H1 (cell line): ENCODE measurements at regions not wholly inside any gene's neighbourhood (a gene's known extent, or its start where the extent isn't known, plus 50 kb on each side); places are given as distances from the start of the nearest gene placed in this dataset.

Experiments
- CTCF ChIA-PET: fragments of 300-600 bp; sonication (Branson Sonifier 250); formaldehyde crosslinking; loops from one replicate; lab custom pipeline; 2021; ENCODE audit not compliant: partially characterized antibody; lab: Charles Lee
- POLR2A ChIA-PET: fragments of 300-600 bp; sonication (Branson Sonifier 250); formaldehyde crosslinking; loops from one replicate; lab custom pipeline; 2021; ENCODE audit warnings: inconsistent platforms; ENCODE audit not compliant: partially characterized antibody; lab: Charles Lee
- DNase-seq, 2 experiments: peaks; one replicate each; pipeline versions ENCODE4 v3.0.0 to v3.0.0-alpha.2; 2010 to 2022; ENCODE audit warnings: low spot score in 2 of 2, low read depth in 1 of 2, mixed read lengths in 1 of 2
- FAIRE-seq: peaks from 2 replicates; lab custom pipeline; 2011; peaks lifted over from hg19 to GRCh38; lab: Jason Lieb, UNC
- H2AFZ ChIP-seq: 2 replicates; pipeline ENCODE4 v1.8.1; 2012; ENCODE audit warnings: low read length, inconsistent platforms
- H2AK5ac ChIP-seq: 2 replicates; pipeline ENCODE4 v1.6.1; 2013; ENCODE audit warnings: low read depth, low read length
- H2BK120ac ChIP-seq: replicated peaks from 2 replicates; pipeline ENCODE3; 2013; ENCODE audit warnings: low read depth, low read length, inconsistent platforms
- H2BK12ac ChIP-seq: 2 replicates; pipeline ENCODE4 v1.6.1; 2013; ENCODE audit warnings: low read depth, low read length
- H2BK15ac ChIP-seq: 2 replicates; pipeline ENCODE4 v1.6.1; 2013; ENCODE audit warnings: low read length
- H2BK20ac ChIP-seq: 2 replicates; pipeline ENCODE4 v1.6.1; 2013; ENCODE audit warnings: low read length
- H2BK5ac ChIP-seq: 2 replicates; pipeline ENCODE4 v1.6.1; 2013; ENCODE audit warnings: low read depth, low read length
- H3K14ac ChIP-seq: 2 replicates; pipeline ENCODE4 v1.6.1; 2013; ENCODE audit warnings: inconsistent platforms; ENCODE audit not compliant: insufficient read length
- H3K18ac ChIP-seq: 2 replicates; pipeline ENCODE4 v1.6.1; 2013; ENCODE audit warnings: low read length; ENCODE audit errors: extremely low read depth
- H3K23ac ChIP-seq: 2 replicates; pipeline ENCODE4 v1.6.1; 2013; ENCODE audit warnings: inconsistent platforms; ENCODE audit not compliant: insufficient read length
- H3K23me2 ChIP-seq: 2 replicates; pipeline ENCODE4 v1.6.1; 2013; ENCODE audit warnings: low read depth, low read length
- H3K27ac ChIP-seq: 2 replicates; pipeline ENCODE4 v1.6.1; 2011; ENCODE audit warnings: low read depth, low read length, inconsistent platforms
- H3K27me3 ChIP-seq, 4 experiments: replicated peaks in 1 of 4; 1 replicate in 1 of 4; 2 replicates in 3 of 4; pipeline versions ENCODE4 v1.6.1 to v1.8.1; 2011 to 2013; ENCODE audit warnings: low read length in 3 of 4, mild to moderate bottlenecking in 3 of 4, inconsistent platforms in 2 of 4, mixed read lengths in 2 of 4, moderate library complexity in 1 of 4; ENCODE audit not compliant: control insufficient read depth in 3 of 4, insufficient read depth in 3 of 4; ENCODE audit errors: extremely low read depth in 1 of 4
- H3K36me3 ChIP-seq, 4 experiments: 2 replicates each; pipeline versions ENCODE4 v1.6.1 to v1.8.1; 2011 to 2013; ENCODE audit warnings: mild to moderate bottlenecking in 4 of 4, low read length in 3 of 4, moderate library complexity in 2 of 4, control low read depth in 1 of 4, inconsistent platforms in 1 of 4; ENCODE audit not compliant: insufficient read depth in 4 of 4, control insufficient read depth in 2 of 4
- H3K4ac ChIP-seq: replicated peaks from 2 replicates; pipeline ENCODE3; 2013; ENCODE audit warnings: low read length, low read depth, mixed read lengths, inconsistent platforms; ENCODE audit not compliant: insufficient read length
- H3K4me1 ChIP-seq, 4 experiments: replicated peaks in 1 of 4; 1 replicate in 1 of 4; 2 replicates in 3 of 4; pipeline versions ENCODE4 v1.6.1 to v1.8.1; 2011 to 2013; ENCODE audit warnings: low read length in 3 of 4, inconsistent platforms in 2 of 4, mixed read lengths in 1 of 4; ENCODE audit not compliant: insufficient read depth in 4 of 4, control insufficient read depth in 3 of 4
- H3K4me2 ChIP-seq, 2 experiments: 2 replicates each; pipeline versions ENCODE4 v1.6.1 to v1.8.1; 2011 to 2013; ENCODE audit warnings: low read depth in 2 of 2, low read length in 2 of 2, control low read depth in 1 of 2, inconsistent platforms in 1 of 2, mild to moderate bottlenecking in 1 of 2; ENCODE audit not compliant: insufficient read depth in 1 of 2
- H3K4me3 ChIP-seq, 4 experiments: fragments of 200-600, 300-600 bp in 1 of 4; sonication (generic), shearing (Covaris generic), sonication (Bioruptor Twin) in 1 of 4; 2 replicates each; pipeline versions ENCODE4 v1.5.1 to v1.8.1; 2011 to 2016; ENCODE audit warnings: low read length in 4 of 4, low read depth in 3 of 4, control low read depth in 2 of 4, inconsistent platforms in 2 of 4, mild to moderate bottlenecking in 2 of 4, mixed read lengths in 1 of 4, moderate library complexity in 1 of 4; ENCODE audit not compliant: insufficient read depth in 2 of 4; ENCODE audit errors: extremely low read depth in 1 of 4
- H3K56ac ChIP-seq: replicated peaks from 2 replicates; pipeline ENCODE3; 2013; ENCODE audit warnings: low read depth, mild to moderate bottlenecking, mixed read lengths, low read length, inconsistent platforms; ENCODE audit not compliant: insufficient read length
- H3K79me1 ChIP-seq: 2 replicates; pipeline ENCODE4 v1.6.1; 2013; ENCODE audit warnings: low read depth, low read length, control low read depth
- H3K79me2 ChIP-seq, 2 experiments: 2 replicates each; pipeline versions ENCODE4 v1.6.1 to v1.8.1; 2012 to 2013; ENCODE audit warnings: low read length in 2 of 2, mild to moderate bottlenecking in 2 of 2, inconsistent platforms in 1 of 2; ENCODE audit not compliant: insufficient read depth in 2 of 2, control insufficient read depth in 1 of 2
- H3K9ac ChIP-seq, 4 experiments: replicated peaks in 1 of 4; 1 replicate in 1 of 4; 2 replicates in 3 of 4; pipeline versions ENCODE4 v1.6.1 to v1.8.1; 2011 to 2013; ENCODE audit warnings: low read depth in 3 of 4, low read length in 3 of 4, control low read depth in 2 of 4, mild to moderate bottlenecking in 2 of 4, moderate library complexity in 2 of 4, inconsistent platforms in 1 of 4; ENCODE audit errors: extremely low read depth in 1 of 4
- H3K9me3 ChIP-seq, 2 experiments: 2 replicates each; pipeline versions ENCODE4 v1.6.1 to v1.8.1; 2012 to 2013; ENCODE audit warnings: mild to moderate bottlenecking in 2 of 2, moderate library complexity in 2 of 2, control low read depth in 1 of 2, inconsistent platforms in 1 of 2, low read depth in 1 of 2, low read length in 1 of 2, mixed read lengths in 1 of 2; ENCODE audit not compliant: insufficient read depth in 2 of 2
- H4K20me1 ChIP-seq, 2 experiments: replicated peaks in 1 of 2; 2 replicates each; pipeline versions ENCODE3 to v1.8.1; 2011 to 2013; ENCODE audit warnings: inconsistent platforms in 2 of 2, low read length in 2 of 2, mild to moderate bottlenecking in 1 of 2; ENCODE audit not compliant: insufficient read depth in 2 of 2, control insufficient read depth in 1 of 2
- H4K5ac ChIP-seq: 2 replicates; pipeline ENCODE4 v1.6.1; 2013; ENCODE audit warnings: low read length, low read depth, mixed read lengths, inconsistent platforms; ENCODE audit not compliant: insufficient read length
- H4K8ac ChIP-seq: 2 replicates; pipeline ENCODE4 v1.8.0; 2013; ENCODE audit warnings: mild to moderate bottlenecking, moderate library complexity, low read length, inconsistent platforms; ENCODE audit not compliant: insufficient read depth; ENCODE audit errors: extremely low read depth
- H4K91ac ChIP-seq: replicated peaks from 2 replicates; pipeline ENCODE3; 2013; ENCODE audit warnings: low read length, mixed read lengths, inconsistent platforms; ENCODE audit not compliant: insufficient read length
- WGBS, 2 experiments: shearing (Covaris generic) in 1 of 2; methylation state at CpG; one replicate each; pipeline versions ENCODE4 v1.1.6 to v1.1.7; 2013 to 2015; ENCODE audit warnings: low lambda C conversion rate in 2 of 2, mixed read lengths in 2 of 2, inconsistent platforms in 1 of 2, low coverage in 1 of 2, missing lambda C conversion rate in 1 of 2; ENCODE audit not compliant: insufficient replicate concordance in 2 of 2, insufficient coverage in 1 of 2, insufficient read length in 1 of 2; ENCODE audit errors: extremely low coverage in 1 of 2, missing lambda C conversion rate in 1 of 2; 5-methylcytosine and 5-hydroxymethylcytosine counted together

DNA sequence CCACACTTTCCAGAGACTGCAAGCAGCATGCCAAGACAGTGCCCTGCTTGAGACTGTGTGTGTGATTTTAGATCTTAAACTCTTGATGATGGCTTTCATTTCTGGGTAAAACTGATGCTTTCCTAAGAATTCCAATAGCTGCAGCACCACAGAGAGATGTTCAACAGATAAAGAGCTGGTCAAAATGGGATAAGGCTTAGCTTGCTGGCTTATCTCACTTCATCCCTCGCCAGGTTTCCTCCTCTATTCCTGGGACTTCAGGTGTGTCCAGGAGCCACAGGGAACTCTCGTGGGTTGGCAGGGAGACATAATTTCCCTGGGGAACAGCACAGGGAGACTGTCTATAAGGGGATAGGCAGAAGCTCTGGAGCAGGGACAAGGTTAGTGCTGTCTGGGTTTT lies 137.3 kb downstream of the KCTD15 start:
- H3K27me3 ChIP-seq: no peaks in the 10 kb centered on the region
- H4K5ac ChIP-seq: no peak overlapping the region
- H2AFZ ChIP-seq: no peak overlapping the region
- no peaks in the 10 kb centered on the region for H3K36me3 ChIP-seq
- FAIRE-seq (no peak), DNase-seq (no peak)
- H3K79me1 ChIP-seq: no peaks in the 10 kb centered on the region
- H2BK5ac ChIP-seq: no peak overlapping the region
- 96% methylated on average over 2 of the region's 2 CpGs; no CpG with 5 or more reads in 1 of the 2 experiments for WGBS, 2 experiments
- H4K91ac ChIP-seq: no peak overlapping the region
- no peak overlapping the region for H3K4me2 ChIP-seq
- H3K23me2 ChIP-seq: no peaks in the 10 kb centered on the region
- no peak overlapping the region for H3K18ac ChIP-seq
- no peak overlapping the region for H2BK20ac ChIP-seq
- no peak overlapping the region for H3K9ac ChIP-seq
- H3K14ac ChIP-seq: no peak overlapping the region
- no peak overlapping the region for H4K8ac ChIP-seq
- ChIA-PET POLR2A (interaction anchor here (0.8 kb wide), 1 partner anchor 92 kb away, joined by 3 read pairs; no protein-coding TSS in a partner anchor), CTCF (interaction anchor here (0.8 to 3.5 kb wide), 4 partner anchors 12 to 114 kb away, joined by 3 to 15 read pairs (median 9); no protein-coding TSS in a partner anchor)
- H2BK15ac ChIP-seq: no peak overlapping the region
- H3K23ac ChIP-seq: no peak overlapping the region
- H3K4me1 ChIP-seq: peaks cover 0 to 2% (median under 1%) of the 10 kb centered on the region in 4 experiments; a peak in 3 of 7 replicates
- no peak overlapping the region for H3K27ac ChIP-seq
- H3K56ac ChIP-seq: no peak overlapping the region
- H2AK5ac ChIP-seq: no peak overlapping the region
- H3K79me2 ChIP-seq: no peaks in the 10 kb centered on the region
- H3K4me3 ChIP-seq: no peak overlapping the region
- 0 out of 4 replicates have a peak, but pooled peaks cover 0 to 4% of the 10 kb centered on the region in 2 experiments for H3K9me3 ChIP-seq
- no peak overlapping the region for H3K4ac ChIP-seq
- no peak overlapping the region for H2BK12ac ChIP-seq
- no peaks in the 10 kb centered on the region for H4K20me1 ChIP-seq
- H2BK120ac ChIP-seq: no peak overlapping the region
